ENCODE measurements at regions not wholly inside any gene's neighbourhood (a gene's known extent, or its start where the extent isn't known, plus 50 kb on each side); places are given as distances from the start of the nearest gene placed in this dataset.

DNA sequence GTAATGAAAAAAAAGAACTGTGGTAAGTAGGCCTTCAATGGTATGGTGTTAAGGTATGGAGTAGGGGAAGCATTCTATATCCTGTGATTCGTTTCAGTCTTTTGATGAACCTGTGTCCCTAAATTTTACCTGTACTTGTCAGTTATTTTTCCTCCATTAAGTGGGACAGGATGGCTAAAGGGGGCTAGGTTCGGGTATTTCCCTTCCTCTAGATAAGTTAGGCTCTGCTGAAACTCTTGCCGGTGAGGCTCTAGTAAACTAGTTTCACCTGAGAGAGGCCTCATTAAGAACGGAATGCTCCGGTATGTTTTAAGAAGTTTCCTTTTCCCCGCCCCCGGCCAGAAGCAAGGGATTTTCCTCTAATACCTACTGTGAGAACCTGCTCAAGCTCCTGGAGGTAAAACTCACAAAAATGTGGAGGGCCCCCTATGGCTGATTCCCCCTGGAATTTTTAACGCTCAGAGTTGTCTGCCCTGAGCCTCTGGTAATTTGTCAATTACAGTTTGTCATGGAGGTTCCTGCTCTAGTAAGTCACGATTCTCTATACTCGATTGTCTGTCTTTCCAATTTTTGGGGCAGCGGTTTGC is 87.7 kb downstream of the MACIR start:
- H3K4me1 Mint-ChIP-seq (ENCODE audit: unreplicated experiment): peaks cover 11% of the 10 kb centered on the region
- no peaks in the 10 kb centered on the region for H3K27me3 Mint-ChIP-seq (ENCODE audit: unreplicated experiment)
- no peak for DNase-seq (ENCODE audit: low spot score)
- no peaks in the 10 kb centered on the region for H3K9me3 Mint-ChIP-seq (ENCODE audit: unreplicated experiment)
- H3K4me3 Mint-ChIP-seq (ENCODE audit: unreplicated experiment): no peak overlapping the region
- H3K36me3 Mint-ChIP-seq (ENCODE audit: low read depth, unreplicated experiment): no peaks in the 10 kb centered on the region
- no peak for TF ChIP-seq CTCF (IDR thresholded peaks at IDR 0.05; ENCODE audit: unreplicated experiment)
- H3K27ac Mint-ChIP-seq (ENCODE audit: unreplicated experiment): no peak overlapping the region

DNA sequence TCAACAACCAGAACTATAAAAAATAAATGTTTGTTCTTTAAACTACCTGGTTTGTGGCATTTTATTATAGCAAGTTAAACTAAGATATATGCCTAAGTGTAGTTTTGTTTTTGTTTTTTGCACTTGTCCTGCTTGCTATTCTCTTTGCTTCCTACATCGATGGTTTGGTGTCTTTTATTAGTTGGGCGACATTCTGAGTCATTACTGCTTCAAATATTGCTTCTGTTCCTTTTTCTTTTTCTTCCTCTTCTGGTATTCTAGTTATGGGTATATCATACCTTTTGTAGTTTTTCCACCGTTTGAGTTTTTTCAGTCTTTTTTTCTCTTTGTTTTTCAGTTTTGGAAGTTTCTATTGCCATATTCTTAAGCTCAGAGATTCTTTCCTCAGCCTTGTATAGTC is 86.9 kb downstream of the MACIR start:
- Mint-ChIP-seq H3K27ac (ENCODE audit: unreplicated experiment) (no peak overlapping the region), H3K27me3 (ENCODE audit: unreplicated experiment) (no peaks in the 10 kb centered on the region), H3K9me3 (ENCODE audit: unreplicated experiment) (no peaks in the 10 kb centered on the region), H3K4me3 (ENCODE audit: unreplicated experiment) (no peak overlapping the region), H3K4me1 (ENCODE audit: unreplicated experiment) (peaks cover 11% of the 10 kb centered on the region), H3K36me3 (ENCODE audit: low read depth, unreplicated experiment) (no peaks in the 10 kb centered on the region)
- no peak for DNase-seq (ENCODE audit: low spot score)
- no peak for TF ChIP-seq CTCF (IDR thresholded peaks at IDR 0.05; ENCODE audit: unreplicated experiment)

- H3K4me3 Mint-ChIP-seq (ENCODE audit: unreplicated experiment): no peak overlapping the region
- no peaks in the 10 kb centered on the region for H3K9me3 Mint-ChIP-seq (ENCODE audit: unreplicated experiment)
- H3K36me3 Mint-ChIP-seq (ENCODE audit: low read depth, unreplicated experiment): no peaks in the 10 kb centered on the region
- H3K27ac Mint-ChIP-seq (ENCODE audit: unreplicated experiment): no peak overlapping the region
- no peaks in the 10 kb centered on the region for H3K4me1 Mint-ChIP-seq (ENCODE audit: unreplicated experiment)
- TF ChIP-seq CTCF (IDR thresholded peaks at IDR 0.05; ENCODE audit: unreplicated experiment): no peak
- DNase-seq (ENCODE audit: low spot score): no peak
- no peaks in the 10 kb centered on the region for H3K27me3 Mint-ChIP-seq (ENCODE audit: unreplicated experiment)
Measured at GRCh38 chr5:103340717-103341388, 82.3 kb downstream of the MACIR start.

GRCh38 chr5:103340132-103340531 is 81.6 kb downstream of the MACIR start:
- DNase-seq (ENCODE audit: low spot score): no peak
- Mint-ChIP-seq H3K4me1 (ENCODE audit: unreplicated experiment) (no peaks in the 10 kb centered on the region), H3K27ac (ENCODE audit: unreplicated experiment) (no peak overlapping the region), H3K9me3 (ENCODE audit: unreplicated experiment) (no peaks in the 10 kb centered on the region), H3K4me3 (ENCODE audit: unreplicated experiment) (no peak overlapping the region), H3K27me3 (ENCODE audit: unreplicated experiment) (no peaks in the 10 kb centered on the region), H3K36me3 (ENCODE audit: low read depth, unreplicated experiment) (no peaks in the 10 kb centered on the region)
- no peak for TF ChIP-seq CTCF (IDR thresholded peaks at IDR 0.05; ENCODE audit: unreplicated experiment)

GRCh38 chr5:103336941-103337340 is 78.4 kb downstream of the MACIR start:
- Mint-ChIP-seq H3K4me3 (ENCODE audit: unreplicated experiment) (no peak overlapping the region), H3K27me3 (ENCODE audit: unreplicated experiment) (no peaks in the 10 kb centered on the region), H3K36me3 (ENCODE audit: low read depth, unreplicated experiment) (no peaks in the 10 kb centered on the region), H3K4me1 (ENCODE audit: unreplicated experiment) (no peaks in the 10 kb centered on the region), H3K27ac (ENCODE audit: unreplicated experiment) (no peak overlapping the region), H3K9me3 (ENCODE audit: unreplicated experiment) (no peaks in the 10 kb centered on the region)
- TF ChIP-seq CTCF (IDR thresholded peaks at IDR 0.05; ENCODE audit: unreplicated experiment): no peak
- DNase-seq (ENCODE audit: low spot score): no peak
